ENCODE measurements at regions not wholly inside any gene's neighbourhood (a gene's known extent, or its start where the extent isn't known, plus 50 kb on each side); places are given as distances from the start of the nearest gene placed in this dataset.

GRCh38 chr2:81355436-81355835 is 1050.9 kb upstream of the LRRTM1 start:
- no peak for DNase-seq (ENCODE audit: low spot score)

- no peak for DNase-seq (ENCODE audit: low spot score)
Observed at GRCh38 chr2:81334046-81334445, 1029.5 kb upstream of the LRRTM1 start.

- no peak for DNase-seq (ENCODE audit: low spot score)
Observed at GRCh38 chr2:81328968-81329367, 1024.4 kb upstream of the LRRTM1 start.

- DNase-seq (ENCODE audit: low spot score), result no peak
Observed at GRCh38 chr2:81327911-81328310, 1023.4 kb upstream of the LRRTM1 start.

- DNase-seq (ENCODE audit: low spot score), result no peak
Observed at GRCh38 chr2:81324046-81324445, 1019.5 kb upstream of the LRRTM1 start.

- DNase-seq (ENCODE audit: low spot score), result no peak
Observed at GRCh38 chr2:81304154-81304830, 999.7 kb upstream of the LRRTM1 start.

GRCh38 chr2:81303321-81303720 is 998.8 kb upstream of the LRRTM1 start:
- DNase-seq (ENCODE audit: low spot score), result no peak

GRCh38 chr2:81299841-81300240 is 995.3 kb upstream of the LRRTM1 start:
- DNase-seq (ENCODE audit: low spot score), result no peak

- no peak for DNase-seq (ENCODE audit: low spot score)
Observed at GRCh38 chr2:81290846-81291245, 986.3 kb upstream of the LRRTM1 start.

- DNase-seq (ENCODE audit: low spot score), result no peak
Observed at GRCh38 chr2:81283081-81283480, 978.5 kb upstream of the LRRTM1 start.

- DNase-seq (ENCODE audit: low spot score), result no peak
Observed at GRCh38 chr2:81282151-81282769, 977.7 kb upstream of the LRRTM1 start.

GRCh38 chr2:81276595-81276994 is 972.0 kb upstream of the LRRTM1 start:
- no peak for DNase-seq (ENCODE audit: low spot score)

GRCh38 chr2:81266106-81266505 is 961.6 kb upstream of the LRRTM1 start:
- no peak for DNase-seq (ENCODE audit: low spot score)

- no peak for DNase-seq (ENCODE audit: low spot score)
Observed at GRCh38 chr2:81263989-81264388, 959.4 kb upstream of the LRRTM1 start.

- no peak for DNase-seq (ENCODE audit: low spot score)
Observed at GRCh38 chr2:81260320-81260719, 955.8 kb upstream of the LRRTM1 start.

GRCh38 chr2:81250270-81250669 is 945.7 kb upstream of the LRRTM1 start:
- no peak for DNase-seq (ENCODE audit: low spot score)

GRCh38 chr2:81249152-81249551 is 944.6 kb upstream of the LRRTM1 start:
- no peak for DNase-seq (ENCODE audit: low spot score)

- DNase-seq (ENCODE audit: low spot score), result no peak
Observed at GRCh38 chr2:81247648-81248047, 943.1 kb upstream of the LRRTM1 start.

GRCh38 chr2:81242501-81242900 is 937.9 kb upstream of the LRRTM1 start:
- DNase-seq (ENCODE audit: low spot score), result no peak

GRCh38 chr2:81238462-81238861 is 933.9 kb upstream of the LRRTM1 start:
- DNase-seq (ENCODE audit: low spot score), result no peak

GRCh38 chr2:81235601-81236000 is 931.0 kb upstream of the LRRTM1 start:
- no peak for DNase-seq (ENCODE audit: low spot score)

GRCh38 chr2:81234711-81235110 is 930.2 kb upstream of the LRRTM1 start:
- no peak for DNase-seq (ENCODE audit: low spot score)

- no peak for DNase-seq (ENCODE audit: low spot score)
Observed at GRCh38 chr2:81225756-81226155, 921.2 kb upstream of the LRRTM1 start.

GRCh38 chr2:81213598-81213997 is 909.0 kb upstream of the LRRTM1 start:
- no peak for DNase-seq (ENCODE audit: low spot score)

Data from germinal center (tissue), 1 donor.